ENCODE measurements at regions not wholly inside any gene's neighbourhood (a gene's known extent, or its start where the extent isn't known, plus 50 kb on each side); places are given as distances from the start of the nearest gene placed in this dataset.
A peak's percentile ranks its signal among the peaks of the same experiment; 100 is the strongest.

DNA sequence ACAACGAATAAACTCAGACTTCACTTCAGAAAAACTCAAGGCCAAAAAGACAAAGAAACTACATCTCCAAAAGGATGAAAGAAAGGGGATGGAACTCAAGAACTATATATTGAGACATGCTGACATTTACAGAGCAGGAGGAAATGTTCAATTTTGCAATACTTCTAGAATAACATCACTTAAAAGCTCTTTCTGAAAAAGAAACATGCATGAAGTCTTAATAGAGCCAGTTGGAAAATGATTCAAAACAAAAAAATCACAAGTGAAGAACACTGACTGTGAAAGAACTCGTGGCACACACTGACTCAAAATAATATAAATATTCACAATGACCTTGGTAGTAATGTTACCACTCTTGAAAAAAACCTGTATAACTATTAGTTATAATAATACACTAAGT, 267.8 kb upstream of the NREP start:
- Histone ChIP-seq H3K27me3 (ENCODE audit: insufficient read depth, low read length) (no peaks in the 10 kb centered on the region), H3K36me3 (ENCODE audit: insufficient read depth, low read length) (no peaks in the 10 kb centered on the region), H3K4me1 (ENCODE audit: insufficient read depth, low read length) (no peaks in the 10 kb centered on the region), H4K20me1 (ENCODE audit: insufficient read depth, low read length) (no peaks in the 10 kb centered on the region), H3K9ac (ENCODE audit: low read length) (no peak overlapping the region), H3K27ac (ENCODE audit: low read depth, low read length) (no peak overlapping the region), H2AFZ (ENCODE audit: low read depth, low read length) (no peak overlapping the region), H3K9me3 (ENCODE audit: insufficient read depth, low read depth, low read length) (no peaks in the 10 kb centered on the region), H3K79me2 (ENCODE audit: insufficient read depth, low read length) (no peaks in the 10 kb centered on the region), H3K4me2 (ENCODE audit: low read length) (no peak overlapping the region), H3K4me3 (ENCODE audit: insufficient read depth, low read depth, low read length) (no peak overlapping the region)
- Mint-ChIP-seq H3K9me3 (ENCODE audit: unreplicated experiment) (peaks cover 2% of the 10 kb centered on the region), H3K4me1 (ENCODE audit: low read depth, unreplicated experiment) (no peaks in the 10 kb centered on the region), H3K36me3 (ENCODE audit: low read depth, unreplicated experiment) (no peaks in the 10 kb centered on the region), H3K4me3 (ENCODE audit: unreplicated experiment) (no peak overlapping the region), H3K27ac (ENCODE audit: unreplicated experiment) (no peak overlapping the region), H3K27me3 (ENCODE audit: low read depth, unreplicated experiment) (no peaks in the 10 kb centered on the region)
- DNase-seq (ENCODE audit: low read depth) (no peak), FAIRE-seq (peak; percentile 32)
- no peak for TF ChIP-seq EZH2 (IDR thresholded peaks at IDR 0.05; ENCODE audit: insufficient read depth, low read length)
- TF ChIP-seq, protein P1, sequence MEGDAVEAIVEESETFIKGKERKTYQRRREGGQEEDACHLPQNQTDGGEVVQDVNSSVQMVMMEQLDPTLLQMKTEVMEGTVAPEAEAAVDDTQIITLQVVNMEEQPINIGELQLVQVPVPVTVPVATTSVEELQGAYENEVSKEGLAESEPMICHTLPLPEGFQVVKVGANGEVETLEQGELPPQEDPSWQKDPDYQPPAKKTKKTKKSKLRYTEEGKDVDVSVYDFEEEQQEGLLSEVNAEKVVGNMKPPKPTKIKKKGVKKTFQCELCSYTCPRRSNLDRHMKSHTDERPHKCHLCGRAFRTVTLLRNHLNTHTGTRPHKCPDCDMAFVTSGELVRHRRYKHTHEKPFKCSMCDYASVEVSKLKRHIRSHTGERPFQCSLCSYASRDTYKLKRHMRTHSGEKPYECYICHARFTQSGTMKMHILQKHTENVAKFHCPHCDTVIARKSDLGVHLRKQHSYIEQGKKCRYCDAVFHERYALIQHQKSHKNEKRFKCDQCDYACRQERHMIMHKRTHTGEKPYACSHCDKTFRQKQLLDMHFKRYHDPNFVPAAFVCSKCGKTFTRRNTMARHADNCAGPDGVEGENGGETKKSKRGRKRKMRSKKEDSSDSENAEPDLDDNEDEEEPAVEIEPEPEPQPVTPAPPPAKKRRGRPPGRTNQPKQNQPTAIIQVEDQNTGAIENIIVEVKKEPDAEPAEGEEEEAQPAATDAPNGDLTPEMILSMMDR (IDR thresholded peaks at IDR 0.05; ENCODE audit: insufficient read depth, low read depth, low read length): no peak

DNA sequence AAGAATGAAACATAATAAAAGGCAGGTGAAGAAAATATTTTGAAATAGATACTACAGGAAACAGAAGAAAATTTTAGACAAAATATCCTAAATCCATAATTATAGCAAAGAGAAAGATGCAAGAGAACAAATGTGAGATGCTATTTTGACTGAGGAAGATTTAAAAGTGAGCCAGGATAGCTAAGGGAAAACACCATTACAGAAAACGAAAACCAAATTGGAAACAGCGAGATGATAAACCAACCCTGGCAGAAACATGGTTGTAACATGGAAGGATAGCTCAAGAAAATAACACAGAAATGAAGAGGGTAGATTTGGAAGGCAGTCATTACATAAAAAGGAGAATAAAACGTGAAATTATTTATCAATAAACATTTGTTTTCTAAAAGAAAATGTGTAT, 267.2 kb upstream of the NREP start:
- H3K27me3 ChIP-seq (ENCODE audit: insufficient read depth, low read length): no peaks in the 10 kb centered on the region
- no peak overlapping the region for H3K27ac ChIP-seq (ENCODE audit: low read depth, low read length)
- H3K4me3 ChIP-seq (ENCODE audit: insufficient read depth, low read depth, low read length): no peak overlapping the region
- no peaks in the 10 kb centered on the region for H3K36me3 ChIP-seq (ENCODE audit: insufficient read depth, low read length)
- Mint-ChIP-seq H3K27me3 (ENCODE audit: low read depth, unreplicated experiment) (no peaks in the 10 kb centered on the region), H3K36me3 (ENCODE audit: low read depth, unreplicated experiment) (no peaks in the 10 kb centered on the region), H3K9me3 (ENCODE audit: unreplicated experiment) (peaks cover 2% of the 10 kb centered on the region), H3K27ac (ENCODE audit: unreplicated experiment) (no peak overlapping the region), H3K4me3 (ENCODE audit: unreplicated experiment) (no peak overlapping the region), H3K4me1 (ENCODE audit: low read depth, unreplicated experiment) (no peaks in the 10 kb centered on the region)
- no peak overlapping the region for H2AFZ ChIP-seq (ENCODE audit: low read depth, low read length)
- H4K20me1 ChIP-seq (ENCODE audit: insufficient read depth, low read length): no peaks in the 10 kb centered on the region
- H3K9ac ChIP-seq (ENCODE audit: low read length): no peak overlapping the region
- TF ChIP-seq, protein P1 (IDR thresholded peaks at IDR 0.05; ENCODE audit: insufficient read depth, low read depth, low read length): no peak
- TF ChIP-seq EZH2 (IDR thresholded peaks at IDR 0.05; ENCODE audit: insufficient read depth, low read length): no peak
- no peak for DNase-seq (ENCODE audit: low read depth)
- no peak overlapping the region for H3K4me2 ChIP-seq (ENCODE audit: low read length)
- FAIRE-seq: no peak
- no peaks in the 10 kb centered on the region for H3K4me1 ChIP-seq (ENCODE audit: insufficient read depth, low read length)
- H3K79me2 ChIP-seq (ENCODE audit: insufficient read depth, low read length): no peaks in the 10 kb centered on the region
- H3K9me3 ChIP-seq (ENCODE audit: insufficient read depth, low read depth, low read length): no peaks in the 10 kb centered on the region

DNA sequence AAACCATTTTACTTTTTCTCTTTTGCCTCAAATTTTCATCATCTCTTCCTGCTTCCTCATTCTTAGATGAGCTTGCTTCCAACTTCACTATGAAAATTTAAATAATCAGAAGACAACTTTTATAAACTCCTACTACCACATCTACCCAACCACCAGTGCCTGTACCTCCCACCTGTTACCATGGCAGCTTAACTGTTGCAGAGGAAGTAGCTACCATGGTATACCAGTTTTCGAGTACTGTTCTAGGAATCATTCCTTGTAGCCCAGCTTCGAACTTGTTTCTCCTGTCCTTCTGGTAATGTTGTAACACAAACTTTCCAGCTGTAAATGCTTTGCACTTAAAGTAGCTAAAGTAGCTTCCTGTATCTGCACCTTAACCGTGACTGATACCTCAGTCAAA, 266.8 kb upstream of the NREP start:
- Mint-ChIP-seq H3K27ac (ENCODE audit: unreplicated experiment) (no peak overlapping the region), H3K4me3 (ENCODE audit: unreplicated experiment) (no peak overlapping the region), H3K27me3 (ENCODE audit: low read depth, unreplicated experiment) (no peaks in the 10 kb centered on the region), H3K36me3 (ENCODE audit: low read depth, unreplicated experiment) (no peaks in the 10 kb centered on the region), H3K4me1 (ENCODE audit: low read depth, unreplicated experiment) (no peaks in the 10 kb centered on the region), H3K9me3 (ENCODE audit: unreplicated experiment) (peaks cover 2% of the 10 kb centered on the region)
- H4K20me1 ChIP-seq (ENCODE audit: insufficient read depth, low read length): no peaks in the 10 kb centered on the region
- no peak overlapping the region for H3K4me2 ChIP-seq (ENCODE audit: low read length)
- H3K9ac ChIP-seq (ENCODE audit: low read length): no peak overlapping the region
- H2AFZ ChIP-seq (ENCODE audit: low read depth, low read length): no peak overlapping the region
- TF ChIP-seq EZH2 (IDR thresholded peaks at IDR 0.05; ENCODE audit: insufficient read depth, low read length): no peak
- TF ChIP-seq, protein P1 (IDR thresholded peaks at IDR 0.05; ENCODE audit: insufficient read depth, low read depth, low read length): no peak
- H3K4me3 ChIP-seq (ENCODE audit: insufficient read depth, low read depth, low read length): no peak overlapping the region
- H3K79me2 ChIP-seq (ENCODE audit: insufficient read depth, low read length): no peaks in the 10 kb centered on the region
- H3K27ac ChIP-seq (ENCODE audit: low read depth, low read length): no peak overlapping the region
- DNase-seq (ENCODE audit: low read depth) (no peak), FAIRE-seq (no peak)
- no peaks in the 10 kb centered on the region for H3K9me3 ChIP-seq (ENCODE audit: insufficient read depth, low read depth, low read length)
- no peaks in the 10 kb centered on the region for H3K4me1 ChIP-seq (ENCODE audit: insufficient read depth, low read length)
- H3K36me3 ChIP-seq (ENCODE audit: insufficient read depth, low read length): no peaks in the 10 kb centered on the region
- H3K27me3 ChIP-seq (ENCODE audit: insufficient read depth, low read length): no peaks in the 10 kb centered on the region

Measured in astrocyte (in vitro differentiated cells and primary cell).